Right atrium auricular region (tissue), 2 donors: ENCODE measurements at regions not wholly inside any gene's neighbourhood (a gene's known extent, or its start where the extent isn't known, plus 50 kb on each side); places are given as distances from the start of the nearest gene placed in this dataset.
"Not testable (repeated sequence)": the region's sequence is repeated elsewhere in the genome, so short reads cannot be mapped to it uniquely, and the experiment has no call there.

Experiments used
- DNase-seq: peaks from one replicate; pipeline ENCODE4 v3.0.0-alpha.2; 2019; ENCODE audit warnings: low spot score
- H3K27ac ChIP-seq, 2 donors: fragments of 200-600 bp; sonication (generic); 1 replicate in 1 of 2; 2 replicates in 1 of 2; pipeline ENCODE4 v1.5.1; 2016 to 2019
- H3K27me3 ChIP-seq, 2 donors: fragments of 200-600 bp; sonication (generic); one replicate each; pipeline versions ENCODE4 v1.5.1 to v1.6.0; 2017 to 2019
- H3K36me3 ChIP-seq: fragments of 200-600 bp; sonication (generic); one replicate; pipeline ENCODE4 v1.5.1; 2016
- H3K4me1 ChIP-seq, 2 donors: fragments of 200-600 bp; sonication (generic); one replicate each; pipeline versions ENCODE4 v1.5.1 to v1.6.0; 2017 to 2019
- H3K4me3 ChIP-seq, 2 donors: fragments of 200-600 bp; sonication (generic); 1 replicate in 1 of 2; 2 replicates in 1 of 2; pipeline ENCODE4 v1.5.1; 2017 to 2019; ENCODE audit warnings: mild to moderate bottlenecking in 1 of 2, moderate library complexity in 1 of 2
- H3K9me3 ChIP-seq, 2 donors: fragments of 200-600 bp; sonication (generic); one replicate each; pipeline ENCODE4 v1.5.1; 2019
- TF ChIP-seq, protein P1 (sequence below), 2 donors: fragments of 200-600 bp; sonication (generic); IDR thresholded peaks; one replicate each; pipeline ENCODE4 v1.5.1; 2019; ENCODE audit warnings: antibody characterized with exemption in 2 of 2

DNA sequence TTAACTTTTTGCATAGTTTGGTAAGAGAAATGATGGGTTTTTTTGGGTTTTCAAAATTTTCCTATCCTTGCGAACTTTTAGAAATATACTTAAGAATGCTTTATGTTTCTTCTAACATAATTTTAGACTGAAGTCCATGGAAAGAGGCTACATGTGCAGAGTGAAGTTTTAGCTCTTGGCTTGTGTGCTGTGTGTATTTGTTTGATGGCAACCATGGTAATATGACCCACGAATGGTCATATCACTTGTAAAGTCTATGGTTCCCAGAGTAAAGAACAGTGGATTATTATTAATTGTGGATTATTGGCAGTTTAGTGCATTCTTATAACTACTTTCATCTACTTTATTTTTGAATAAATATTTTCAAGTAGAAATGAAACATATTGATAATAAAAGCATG is 124.0 kb upstream of the GOLGA6L4 start:
- no peak for DNase-seq
- TF ChIP-seq, protein P1, sequence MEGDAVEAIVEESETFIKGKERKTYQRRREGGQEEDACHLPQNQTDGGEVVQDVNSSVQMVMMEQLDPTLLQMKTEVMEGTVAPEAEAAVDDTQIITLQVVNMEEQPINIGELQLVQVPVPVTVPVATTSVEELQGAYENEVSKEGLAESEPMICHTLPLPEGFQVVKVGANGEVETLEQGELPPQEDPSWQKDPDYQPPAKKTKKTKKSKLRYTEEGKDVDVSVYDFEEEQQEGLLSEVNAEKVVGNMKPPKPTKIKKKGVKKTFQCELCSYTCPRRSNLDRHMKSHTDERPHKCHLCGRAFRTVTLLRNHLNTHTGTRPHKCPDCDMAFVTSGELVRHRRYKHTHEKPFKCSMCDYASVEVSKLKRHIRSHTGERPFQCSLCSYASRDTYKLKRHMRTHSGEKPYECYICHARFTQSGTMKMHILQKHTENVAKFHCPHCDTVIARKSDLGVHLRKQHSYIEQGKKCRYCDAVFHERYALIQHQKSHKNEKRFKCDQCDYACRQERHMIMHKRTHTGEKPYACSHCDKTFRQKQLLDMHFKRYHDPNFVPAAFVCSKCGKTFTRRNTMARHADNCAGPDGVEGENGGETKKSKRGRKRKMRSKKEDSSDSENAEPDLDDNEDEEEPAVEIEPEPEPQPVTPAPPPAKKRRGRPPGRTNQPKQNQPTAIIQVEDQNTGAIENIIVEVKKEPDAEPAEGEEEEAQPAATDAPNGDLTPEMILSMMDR (IDR thresholded peaks at IDR 0.05), result no peak
- Histone ChIP-seq H3K36me3 (no peaks in the 10 kb centered on the region), H3K4me1 (no peaks in the 10 kb centered on the region), H3K4me3 (no peak overlapping the region), H3K27me3 (no peaks in the 10 kb centered on the region), H3K27ac (no peak overlapping the region), H3K9me3 (no peaks in the 10 kb centered on the region)

DNA sequence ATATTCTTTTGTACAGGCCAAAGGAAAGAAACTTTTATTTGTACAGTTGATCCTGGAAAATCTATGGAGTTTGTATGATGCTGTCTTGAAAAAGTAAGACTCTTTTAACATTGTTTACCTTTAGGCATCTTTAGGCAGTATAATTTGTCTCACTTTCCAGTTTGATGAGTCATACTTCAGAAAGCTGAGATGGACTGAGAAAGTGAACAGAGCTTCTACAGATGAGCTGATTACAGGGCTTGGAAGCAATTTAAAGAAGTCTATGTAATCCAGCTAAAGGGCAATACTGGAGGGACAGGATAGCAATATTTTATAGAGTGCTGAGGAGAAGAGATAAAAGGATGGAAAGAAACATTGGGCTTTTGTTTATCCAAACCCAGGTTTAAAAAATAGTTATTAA is 123.5 kb upstream of the GOLGA6L4 start:
- H3K27ac ChIP-seq, result no peak overlapping the region
- TF ChIP-seq, protein P1 (IDR thresholded peaks at IDR 0.05), result no peak

DNA sequence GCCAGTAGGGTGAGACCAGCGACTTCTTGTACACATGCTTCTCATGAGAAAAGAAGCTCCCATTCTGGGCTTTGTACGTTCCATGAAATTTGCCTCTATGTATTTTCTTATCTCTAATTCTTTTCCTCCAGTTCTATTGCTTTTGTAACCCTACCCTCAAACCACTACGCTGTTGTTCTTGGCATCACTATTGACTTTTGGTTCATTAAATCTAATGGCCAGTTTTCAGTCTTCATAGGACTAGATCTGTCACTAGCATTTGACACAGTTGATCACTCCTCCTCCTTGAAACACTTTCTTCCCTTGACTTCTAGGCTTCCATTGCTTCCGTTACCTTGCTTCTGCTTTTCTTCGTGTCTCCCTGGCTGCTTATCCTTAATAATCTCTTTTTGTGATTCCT is 121.7 kb upstream of the GOLGA6L4 start:
- DNase-seq, result no peak
- Histone ChIP-seq H3K4me3 (no peak overlapping the region), H3K9me3 (no peaks in the 10 kb centered on the region), H3K36me3 (no peaks in the 10 kb centered on the region), H3K4me1 (no peaks in the 10 kb centered on the region), H3K27me3 (no peaks in the 10 kb centered on the region), H3K27ac (no peak overlapping the region)
- TF ChIP-seq, protein P1 (IDR thresholded peaks at IDR 0.05), result no peak

More for the DNA sequence above, 123.5 kb upstream of the GOLGA6L4 start:
- Histone ChIP-seq H3K9me3 (no peaks in the 10 kb centered on the region), H3K36me3 (no peaks in the 10 kb centered on the region), H3K4me3 (no peak overlapping the region), H3K4me1 (no peaks in the 10 kb centered on the region), H3K27me3 (no peaks in the 10 kb centered on the region)
- DNase-seq, result no peak

DNA sequence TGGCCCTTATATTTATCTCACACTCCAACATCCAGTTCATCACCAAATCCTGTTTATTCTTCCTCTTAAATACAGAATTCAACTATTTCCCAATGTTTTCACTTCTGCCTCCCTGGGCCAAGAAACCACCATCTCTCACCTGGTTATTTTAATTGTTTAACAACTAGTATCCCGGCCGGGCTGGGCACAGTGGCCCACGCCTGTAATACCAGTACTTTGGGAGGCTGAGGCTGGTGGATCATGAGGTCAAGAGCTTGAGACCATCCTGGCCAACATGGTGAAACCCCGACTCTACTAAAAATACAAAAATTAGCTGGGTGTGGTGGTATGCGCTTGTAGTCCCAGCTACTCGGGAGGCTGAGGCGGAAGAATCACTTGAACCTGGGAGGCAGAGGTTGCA is 120.9 kb upstream of the GOLGA6L4 start:
- H3K27me3 ChIP-seq, H3K4me1 ChIP-seq, H3K9me3 ChIP-seq, DNase-seq, H3K27ac ChIP-seq, H3K36me3 ChIP-seq, H3K4me3 ChIP-seq: not testable (repeated sequence)

DNA sequence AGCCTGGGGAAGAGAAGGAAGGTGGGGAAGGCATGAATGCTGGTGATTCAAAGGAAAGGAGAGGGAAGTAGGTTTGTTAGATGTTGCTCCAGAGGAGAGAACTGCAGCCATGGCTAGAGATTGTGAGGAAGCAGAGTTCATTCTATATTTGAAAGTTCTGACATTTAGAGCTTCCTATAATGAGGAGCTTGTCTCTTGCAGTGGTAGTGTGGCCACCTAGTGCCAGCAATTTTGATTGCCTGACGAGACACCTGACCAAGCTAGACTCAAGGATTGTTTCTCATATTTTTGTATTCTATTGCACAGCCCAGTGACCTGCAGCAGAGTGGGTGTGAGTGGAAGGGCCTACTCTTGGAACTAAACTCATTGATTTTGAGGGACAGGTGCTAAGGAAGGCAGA is 116.2 kb upstream of the GOLGA6L4 start:
- not testable (repeated sequence) for H3K36me3 ChIP-seq, H3K27ac ChIP-seq, H3K9me3 ChIP-seq, DNase-seq, H3K27me3 ChIP-seq, H3K4me3 ChIP-seq, H3K4me1 ChIP-seq

DNA sequence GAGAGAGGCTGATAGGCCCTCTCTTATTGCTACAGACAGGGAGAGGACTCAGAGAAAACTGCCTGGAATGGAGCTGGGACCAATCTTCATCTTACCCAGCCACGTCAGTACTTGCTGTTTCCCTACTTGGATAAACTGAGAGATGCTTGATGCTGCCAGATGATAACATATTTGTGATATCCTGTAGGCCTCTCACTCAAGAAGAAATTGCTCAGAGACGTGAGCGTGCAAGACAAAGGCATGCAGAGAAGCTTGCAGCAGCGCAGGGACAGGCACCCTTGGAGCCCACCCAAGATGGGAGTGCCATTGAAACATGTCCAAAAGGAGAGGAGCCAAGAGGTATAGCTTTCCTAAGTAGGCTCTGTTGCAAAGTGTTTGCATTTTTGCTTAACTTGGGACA is 114.7 kb upstream of the GOLGA6L4 start:
- H3K4me3 ChIP-seq, H3K9me3 ChIP-seq, H3K36me3 ChIP-seq, H3K27ac ChIP-seq, H3K4me1 ChIP-seq, DNase-seq, H3K27me3 ChIP-seq: not testable (repeated sequence)

DNA sequence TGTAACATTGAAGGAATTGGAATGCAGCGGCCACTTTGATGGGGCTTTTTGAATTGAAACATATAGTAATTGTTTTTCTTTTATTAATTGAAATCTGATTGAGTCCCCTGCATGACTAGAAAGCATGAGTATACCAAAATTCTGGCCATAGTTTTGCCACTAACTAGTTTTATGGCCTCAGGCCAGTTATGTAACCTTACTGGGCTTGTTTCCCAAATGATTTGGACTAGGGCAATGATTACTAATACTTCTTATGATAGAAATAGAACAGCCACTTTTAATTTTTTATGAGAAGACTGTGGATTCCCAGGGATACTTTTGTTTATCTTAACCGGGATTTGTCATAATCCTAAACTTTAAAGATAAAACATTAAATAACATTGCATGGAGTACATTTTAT is 106.9 kb upstream of the GOLGA6L4 start:
- H3K27me3 ChIP-seq, H3K36me3 ChIP-seq, DNase-seq, H3K9me3 ChIP-seq, H3K27ac ChIP-seq, H3K4me3 ChIP-seq, H3K4me1 ChIP-seq: not testable (repeated sequence)

DNA sequence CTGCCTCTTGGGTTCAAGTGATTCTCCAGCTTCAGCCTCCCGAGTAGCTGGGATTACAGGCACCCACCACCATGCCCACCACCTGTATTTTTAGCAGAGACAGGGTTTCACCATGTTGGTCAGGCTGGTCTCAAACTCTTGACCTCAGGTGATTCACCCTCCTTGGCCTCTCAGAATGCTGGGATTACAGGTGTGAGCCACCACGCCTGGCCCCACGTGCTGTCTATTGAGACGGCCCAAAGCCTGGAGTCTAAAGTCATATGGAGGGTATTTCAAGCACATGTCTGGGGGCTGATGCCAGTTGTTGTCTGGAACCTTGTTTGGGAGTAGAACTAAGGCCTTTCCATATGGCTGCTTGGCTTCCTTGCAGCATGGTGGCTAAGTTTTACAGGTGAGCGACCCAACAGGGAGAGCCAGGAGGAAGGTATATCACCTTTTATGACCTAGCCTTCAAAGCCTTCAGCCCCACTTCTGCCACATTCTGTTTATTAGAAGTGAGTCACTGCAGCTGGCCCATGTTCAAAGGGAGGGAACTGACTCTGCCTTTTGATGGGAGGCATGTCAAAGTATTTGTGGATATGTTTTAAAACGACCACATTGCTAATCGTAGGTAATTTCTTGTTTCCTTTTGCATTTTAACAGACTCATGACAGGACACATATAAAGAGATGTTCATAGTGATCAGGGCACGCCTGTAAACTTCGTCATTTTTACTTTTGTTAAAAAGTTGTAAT is 105.3 kb upstream of the GOLGA6L4 start:
- H3K4me3 ChIP-seq, H3K36me3 ChIP-seq, DNase-seq, H3K27ac ChIP-seq, H3K4me1 ChIP-seq, H3K27me3 ChIP-seq, H3K9me3 ChIP-seq: not testable (repeated sequence)

DNA sequence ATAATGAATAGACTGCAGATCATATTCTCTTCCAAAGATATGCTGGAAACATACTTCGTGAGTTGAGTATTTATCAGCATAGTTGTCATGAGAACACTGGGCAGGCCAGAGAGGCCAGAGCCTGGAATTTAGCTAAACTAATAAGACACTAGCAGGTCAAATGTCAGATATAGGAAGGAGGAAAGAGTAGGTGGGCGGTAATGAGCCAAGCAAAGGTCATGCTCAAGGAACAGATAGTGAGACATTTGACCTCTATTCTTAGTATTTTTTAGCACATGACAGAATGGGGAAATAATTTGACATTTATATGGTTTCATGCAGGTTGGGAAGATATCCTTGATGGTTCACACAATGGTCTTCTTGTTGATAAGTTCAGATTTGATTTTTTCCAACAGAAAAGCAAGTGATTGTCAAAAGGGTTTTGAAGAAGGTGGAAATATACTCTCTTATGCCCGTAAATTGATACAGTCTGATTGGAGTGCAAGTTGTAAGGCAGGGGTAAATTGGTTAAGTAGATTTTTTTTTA is 99.6 kb upstream of the GOLGA6L4 start:
- H3K27ac ChIP-seq, result not testable (repeated sequence)

More for the DNA sequence above, 99.6 kb upstream of the GOLGA6L4 start:
- H3K4me3 ChIP-seq, H3K36me3 ChIP-seq, DNase-seq, H3K27me3 ChIP-seq, H3K4me1 ChIP-seq, H3K9me3 ChIP-seq: not testable (repeated sequence)
